ENCODE measurements at regions not wholly inside any gene's neighbourhood (a gene's known extent, or its start where the extent isn't known, plus 50 kb on each side); places are given as distances from the start of the nearest gene placed in this dataset.

DNA sequence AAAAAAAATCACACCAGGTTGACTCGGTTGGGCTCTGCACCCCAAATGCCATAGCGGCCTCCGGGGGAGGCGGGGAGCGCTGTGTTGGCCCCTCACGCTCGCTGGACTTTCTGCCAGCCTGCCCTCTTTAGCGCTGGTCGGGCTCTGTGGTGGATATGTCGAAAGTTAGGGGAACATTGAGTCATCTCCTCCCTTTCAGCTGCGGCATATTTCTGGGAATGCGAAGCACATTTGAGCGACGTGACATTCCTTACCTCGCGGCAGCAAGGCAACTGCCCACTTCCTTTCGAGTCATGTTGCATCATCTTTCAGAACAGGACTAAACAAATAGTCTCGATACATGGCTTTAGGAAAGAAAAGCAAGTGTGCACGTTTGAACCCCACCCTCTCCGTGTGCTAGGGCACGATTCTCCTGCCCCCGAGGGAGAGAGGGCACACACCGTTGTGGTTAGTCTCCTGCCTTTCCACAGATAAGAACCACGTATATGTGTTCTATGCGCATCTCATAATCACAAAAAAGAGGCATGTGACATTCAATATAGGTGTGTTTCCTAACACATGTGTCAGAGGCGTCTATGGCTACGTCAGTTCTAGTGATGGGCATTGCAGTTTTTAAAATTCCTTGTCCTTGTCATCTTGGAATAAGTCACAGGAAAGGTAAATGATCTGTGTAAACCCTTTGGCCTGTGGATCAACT lies 105.9 kb upstream of the SLC45A1 start:
- ChIA-PET POLR2A (no interaction called here), CTCF (no interaction called here)
- ATAC-seq (peak; percentile 33), DNase-seq (peak; percentile 24)
- Mint-ChIP-seq H3K27me3 (ENCODE audit: low read depth) (peaks cover 30% of the 10 kb centered on the region), H3K4me1 (ENCODE audit: low read depth) (peaks cover 24% of the 10 kb centered on the region), H3K9me3 (ENCODE audit: insufficient read depth) (no peaks in the 10 kb centered on the region), H3K27ac (peak overlapping the region; percentile 30), H3K36me3 (ENCODE audit: low read depth) (peaks cover 5% of the 10 kb centered on the region), H3K4me3 (peak overlapping the region; percentile 18)

DNA sequence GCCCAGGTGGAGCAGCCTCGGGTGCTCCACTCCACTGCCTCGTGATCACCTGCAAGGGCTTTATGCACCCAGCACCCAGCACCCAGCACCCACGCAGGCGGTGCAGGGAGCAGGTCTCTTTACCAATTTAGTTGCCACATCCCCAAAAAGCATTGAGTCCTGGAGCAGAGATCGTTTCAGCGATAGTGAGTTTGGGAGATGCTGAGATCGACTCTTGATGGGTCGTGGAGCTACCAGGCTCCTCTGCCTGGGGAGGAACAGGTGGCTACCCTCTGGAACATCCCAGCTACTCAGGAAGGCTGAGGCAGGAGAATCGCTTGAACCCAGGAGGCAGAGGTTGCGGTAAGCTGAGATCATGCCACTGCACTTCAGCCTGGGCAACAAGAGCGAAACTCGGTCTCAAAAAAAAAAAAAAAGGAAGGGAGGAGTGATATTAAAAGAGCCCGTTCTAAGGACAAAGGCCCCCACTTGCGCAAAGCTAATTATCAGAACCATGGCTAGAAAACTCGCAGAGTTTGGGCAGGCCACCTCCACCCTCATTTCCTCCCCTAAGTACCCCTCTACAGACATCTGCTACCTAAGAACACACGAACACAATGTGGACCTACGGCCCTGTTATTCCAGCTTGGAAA lies 106.5 kb upstream of the SLC45A1 start:
- POLR2A ChIA-PET: no interaction called here
- H3K27ac Mint-ChIP-seq: no peak overlapping the region
- no peaks in the 10 kb centered on the region for H3K9me3 Mint-ChIP-seq (ENCODE audit: insufficient read depth)
- H3K36me3 Mint-ChIP-seq (ENCODE audit: low read depth): peaks cover 5% of the 10 kb centered on the region
- DNase-seq (no peak), ATAC-seq (no peak)
- peaks cover 21% of the 10 kb centered on the region for H3K4me1 Mint-ChIP-seq (ENCODE audit: low read depth)
- peak overlapping the region; percentile 18 for H3K4me3 Mint-ChIP-seq
- CTCF ChIA-PET: no interaction called here
- peaks cover 25% of the 10 kb centered on the region for H3K27me3 Mint-ChIP-seq (ENCODE audit: low read depth)

DNA sequence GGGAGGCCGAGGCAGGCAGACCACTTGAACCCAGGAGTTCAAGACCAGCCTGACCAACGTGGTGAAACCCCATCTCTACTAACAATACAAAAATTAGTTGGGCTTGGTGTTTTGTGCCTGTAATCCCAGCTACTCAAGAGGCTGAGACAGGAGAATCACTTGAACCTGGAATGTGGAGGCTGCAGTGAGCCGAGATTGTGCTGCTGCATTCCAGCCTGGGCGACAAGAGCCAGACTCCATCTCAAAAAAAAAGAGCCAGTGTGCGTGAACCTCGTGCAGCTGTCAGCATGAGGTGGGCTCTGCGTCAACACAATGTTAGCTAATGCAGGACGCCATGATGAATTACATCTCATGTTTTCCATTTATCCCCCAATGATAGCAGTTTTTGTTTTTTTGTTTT lies 110.7 kb upstream of the SLC45A1 start:
- H3K9me3 Mint-ChIP-seq (ENCODE audit: insufficient read depth): no peaks in the 10 kb centered on the region
- ChIA-PET CTCF (no interaction called here), POLR2A (no interaction called here)
- ATAC-seq: no peak
- H3K36me3 Mint-ChIP-seq (ENCODE audit: low read depth): peaks cover 5% of the 10 kb centered on the region
- no peak overlapping the region for H3K4me3 Mint-ChIP-seq
- peaks cover 8% of the 10 kb centered on the region for H3K27me3 Mint-ChIP-seq (ENCODE audit: low read depth)
- H3K4me1 Mint-ChIP-seq (ENCODE audit: low read depth): peaks cover 11% of the 10 kb centered on the region
- no peak overlapping the region for H3K27ac Mint-ChIP-seq
- DNase-seq: no peak

DNA sequence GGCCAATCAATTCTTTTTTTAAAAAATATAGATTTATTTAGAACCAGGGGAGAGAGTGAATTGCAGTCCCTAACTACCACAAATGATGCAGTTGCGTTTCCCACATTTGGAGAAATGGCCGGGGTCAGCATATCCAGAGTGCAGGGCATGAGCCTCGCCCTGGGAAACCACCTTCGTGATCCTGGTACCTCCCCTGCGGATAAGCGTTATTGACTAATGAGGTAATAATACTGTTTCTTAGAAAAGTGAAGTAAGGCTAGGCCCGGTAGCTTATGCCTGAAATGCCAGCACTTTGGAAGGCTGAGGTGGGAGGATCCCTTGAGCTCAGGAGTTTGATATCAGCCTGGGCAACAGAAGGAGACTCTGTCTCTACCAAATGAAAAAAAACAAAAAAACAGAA lies 111.5 kb upstream of the SLC45A1 start:
- CTCF ChIA-PET: no interaction called here
- peaks cover 6% of the 10 kb centered on the region for H3K27me3 Mint-ChIP-seq (ENCODE audit: low read depth)
- H3K4me3 Mint-ChIP-seq: no peak overlapping the region
- H3K9me3 Mint-ChIP-seq (ENCODE audit: insufficient read depth): no peaks in the 10 kb centered on the region
- H3K36me3 Mint-ChIP-seq (ENCODE audit: low read depth): no peaks in the 10 kb centered on the region
- DNase-seq (no peak), ATAC-seq (no peak)
- no peak overlapping the region for H3K27ac Mint-ChIP-seq
- POLR2A ChIA-PET: no interaction called here
- peaks cover 3% of the 10 kb centered on the region for H3K4me1 Mint-ChIP-seq (ENCODE audit: low read depth)

DNA sequence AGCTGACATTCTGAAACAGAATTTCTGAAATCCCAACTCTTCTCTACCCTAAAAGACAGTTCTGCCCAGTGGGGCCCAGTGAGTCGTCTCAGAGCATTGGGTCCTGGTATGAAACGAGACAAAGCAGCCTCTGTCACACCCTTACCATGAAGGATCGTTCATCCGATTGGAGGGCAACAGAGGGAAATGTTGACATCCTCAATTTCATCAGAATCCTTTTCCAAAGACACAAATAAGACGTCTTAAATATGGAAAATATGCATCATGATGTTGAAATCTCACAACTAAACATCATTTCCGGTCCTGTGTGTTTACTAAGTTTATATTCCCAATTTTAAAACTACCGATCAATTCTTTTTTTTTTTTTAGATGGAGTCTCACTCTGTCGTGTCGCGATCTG lies 112.1 kb upstream of the SLC45A1 start:
- Mint-ChIP-seq H3K9me3 (ENCODE audit: insufficient read depth) (no peaks in the 10 kb centered on the region), H3K4me3 (no peak overlapping the region), H3K27me3 (ENCODE audit: low read depth) (peaks cover 6% of the 10 kb centered on the region), H3K4me1 (ENCODE audit: low read depth) (no peaks in the 10 kb centered on the region), H3K27ac (no peak overlapping the region), H3K36me3 (ENCODE audit: low read depth) (no peaks in the 10 kb centered on the region)
- no peak for DNase-seq
- POLR2A ChIA-PET: no interaction called here
- no peak for ATAC-seq
- CTCF ChIA-PET: no interaction called here

DNA sequence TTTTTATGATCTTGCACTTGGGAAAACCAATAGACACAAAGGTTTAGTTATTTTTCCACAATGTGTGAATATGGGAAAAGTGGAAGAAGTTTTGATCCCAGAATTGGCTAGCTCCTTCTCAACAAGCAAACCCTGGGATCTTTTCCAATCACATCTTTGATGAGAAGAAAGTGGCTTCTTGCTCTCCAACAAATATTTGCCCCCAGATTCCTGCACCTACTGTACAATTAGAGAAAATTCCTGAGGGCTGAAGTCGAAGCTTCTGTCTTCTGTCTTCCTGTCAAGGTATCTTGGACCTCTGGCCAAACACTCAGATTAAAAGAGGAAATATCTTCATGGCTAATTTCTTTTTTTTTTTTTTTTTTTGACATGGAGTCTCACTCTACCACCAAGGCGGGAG lies 113.1 kb upstream of the SLC45A1 start:
- peaks cover 3% of the 10 kb centered on the region for H3K27me3 Mint-ChIP-seq (ENCODE audit: low read depth)
- no peaks in the 10 kb centered on the region for H3K4me1 Mint-ChIP-seq (ENCODE audit: low read depth)
- CTCF ChIA-PET: no interaction called here

DNA sequence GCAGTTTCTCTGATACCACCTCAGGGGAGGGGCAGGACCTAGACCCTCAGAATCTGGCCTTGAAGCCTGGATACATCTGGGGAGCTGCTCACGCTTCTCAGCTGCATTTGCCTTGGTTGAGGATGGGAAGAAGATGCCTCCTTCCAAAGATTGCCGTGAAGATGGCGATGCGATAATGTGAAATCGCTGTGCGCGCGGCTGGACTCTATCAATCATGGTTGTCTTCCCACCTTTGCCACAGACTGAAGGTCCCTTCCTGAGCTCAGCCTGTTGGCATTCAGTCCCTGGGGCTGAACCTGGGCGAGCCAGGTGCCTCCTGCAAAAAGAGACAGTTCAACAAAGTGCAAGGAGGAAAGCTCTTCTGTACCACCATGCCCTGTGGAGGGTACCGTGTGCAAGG lies 114.4 kb upstream of the SLC45A1 start:
- H3K9me3 Mint-ChIP-seq (ENCODE audit: insufficient read depth): no peaks in the 10 kb centered on the region
- ChIA-PET POLR2A (no interaction called here), CTCF (no interaction called here)
- ATAC-seq (no peak), DNase-seq (no peak)
- peaks cover 3% of the 10 kb centered on the region for H3K27me3 Mint-ChIP-seq (ENCODE audit: low read depth)
- H3K4me1 Mint-ChIP-seq (ENCODE audit: low read depth): no peaks in the 10 kb centered on the region
- no peak overlapping the region for H3K27ac Mint-ChIP-seq
- H3K36me3 Mint-ChIP-seq (ENCODE audit: low read depth): no peaks in the 10 kb centered on the region
- no peak overlapping the region for H3K4me3 Mint-ChIP-seq

More for the DNA sequence above, 113.1 kb upstream of the SLC45A1 start:
- Mint-ChIP-seq H3K4me3 (no peak overlapping the region), H3K27ac (no peak overlapping the region), H3K36me3 (ENCODE audit: low read depth) (no peaks in the 10 kb centered on the region), H3K9me3 (ENCODE audit: insufficient read depth) (no peaks in the 10 kb centered on the region)
- ATAC-seq (no peak), DNase-seq (no peak)
- POLR2A ChIA-PET: no interaction called here

DNA sequence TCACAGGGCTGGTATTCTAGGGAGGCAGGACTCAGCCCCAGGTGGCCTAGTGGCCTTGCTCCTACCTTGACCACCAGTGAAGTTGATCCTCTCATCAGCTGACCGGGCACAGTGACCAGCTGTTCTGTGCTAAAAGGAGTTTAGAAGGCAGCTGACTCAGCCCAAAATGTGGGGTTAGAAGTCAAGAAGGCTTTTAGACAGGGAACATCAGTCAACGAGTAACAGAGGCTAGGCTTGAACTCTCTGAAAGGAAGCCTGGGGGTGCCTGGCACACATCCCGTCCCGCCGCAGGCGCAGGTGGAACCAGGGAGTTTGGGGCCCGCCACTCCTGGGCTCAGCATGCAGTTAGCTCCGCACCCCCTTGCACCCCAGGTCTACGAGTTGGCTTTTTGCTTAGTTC lies 114.9 kb upstream of the SLC45A1 start:
- DNase-seq (no peak), ATAC-seq (no peak)
- Mint-ChIP-seq H3K9me3 (ENCODE audit: insufficient read depth) (no peaks in the 10 kb centered on the region), H3K36me3 (ENCODE audit: low read depth) (no peaks in the 10 kb centered on the region), H3K27ac (no peak overlapping the region), H3K4me1 (ENCODE audit: low read depth) (no peaks in the 10 kb centered on the region), H3K27me3 (ENCODE audit: low read depth) (peaks cover 3% of the 10 kb centered on the region), H3K4me3 (no peak overlapping the region)
- POLR2A ChIA-PET: no interaction called here
- CTCF ChIA-PET: no interaction called here

DNA sequence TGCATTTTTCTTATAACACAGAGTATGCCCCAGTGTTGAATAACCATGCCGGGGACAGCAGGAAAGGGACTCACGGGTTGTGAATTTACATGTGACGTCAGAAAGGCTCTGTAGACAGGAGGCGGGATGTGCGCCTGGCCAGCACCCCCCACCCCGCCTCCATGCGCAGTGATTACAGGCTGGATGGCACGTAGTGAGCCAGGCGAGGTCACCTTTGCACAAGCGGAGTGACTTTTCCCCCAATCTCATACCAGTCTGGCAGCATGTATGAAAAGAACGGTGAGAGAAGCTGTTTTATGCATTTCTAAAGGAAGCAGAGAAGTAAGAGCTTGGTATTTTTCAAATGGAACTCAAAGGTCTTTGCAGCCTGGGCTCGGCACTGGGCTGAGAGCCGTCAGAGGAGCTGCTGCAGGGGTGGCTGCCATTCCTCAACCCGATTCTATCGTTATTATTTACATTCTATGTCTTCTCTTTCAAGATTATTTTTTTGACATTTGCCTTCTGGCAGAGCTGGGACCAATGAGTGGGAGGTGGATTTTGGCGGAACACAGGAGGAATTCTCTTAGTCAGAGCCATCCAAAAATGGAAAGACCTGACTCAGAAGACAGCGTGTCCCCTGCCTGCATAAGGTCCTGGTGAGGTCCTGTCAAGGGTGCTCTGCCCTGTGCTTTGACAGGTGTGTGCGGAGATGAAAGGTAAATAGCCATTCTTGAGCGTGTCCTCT lies 115.6 kb upstream of the SLC45A1 start:
- Mint-ChIP-seq H3K27me3 (ENCODE audit: low read depth) (peaks cover 3% of the 10 kb centered on the region), H3K4me3 (no peak overlapping the region), H3K36me3 (ENCODE audit: low read depth) (no peaks in the 10 kb centered on the region), H3K27ac (no peak overlapping the region), H3K4me1 (ENCODE audit: low read depth) (peaks cover 3% of the 10 kb centered on the region), H3K9me3 (ENCODE audit: insufficient read depth) (no peaks in the 10 kb centered on the region)
- ATAC-seq (no peak), DNase-seq (no peak)
- CTCF ChIA-PET: no interaction called here
- POLR2A ChIA-PET: no interaction called here

DNA sequence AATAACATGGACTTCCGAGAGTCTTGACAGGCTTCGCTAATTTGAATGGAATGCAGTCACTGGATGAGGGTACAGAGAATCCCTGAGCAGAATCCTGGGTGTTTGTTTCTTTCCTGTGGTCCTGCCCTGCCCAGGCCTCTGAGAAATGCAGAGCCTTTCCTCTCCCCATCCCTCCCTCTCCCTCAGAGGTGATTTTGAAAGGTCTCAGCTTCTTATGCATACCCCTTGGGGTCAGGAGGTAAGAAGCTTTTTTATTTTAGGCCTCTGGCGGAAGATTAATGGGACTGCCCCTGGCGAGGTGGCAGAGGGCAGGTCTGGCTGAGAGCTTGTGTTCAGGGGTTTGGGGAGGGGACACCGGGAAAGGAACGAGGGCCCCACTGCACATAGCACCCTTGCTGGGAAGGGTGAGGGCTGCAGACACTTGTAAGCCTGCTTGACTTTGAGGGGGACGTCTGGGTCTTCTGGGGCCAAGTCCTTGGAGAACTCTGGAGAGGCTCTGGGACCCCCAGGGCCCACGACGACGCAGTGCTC lies 116.5 kb upstream of the SLC45A1 start:
- ATAC-seq (no peak), DNase-seq (no peak)
- H3K27me3 Mint-ChIP-seq (ENCODE audit: low read depth): peaks cover 3% of the 10 kb centered on the region
- no peaks in the 10 kb centered on the region for H3K36me3 Mint-ChIP-seq (ENCODE audit: low read depth)
- no peak overlapping the region for H3K4me3 Mint-ChIP-seq
- no peaks in the 10 kb centered on the region for H3K9me3 Mint-ChIP-seq (ENCODE audit: insufficient read depth)
- ChIA-PET CTCF (no interaction called here), POLR2A (no interaction called here)
- H3K27ac Mint-ChIP-seq: no peak overlapping the region
- H3K4me1 Mint-ChIP-seq (ENCODE audit: low read depth): peaks cover 3% of the 10 kb centered on the region

DNA sequence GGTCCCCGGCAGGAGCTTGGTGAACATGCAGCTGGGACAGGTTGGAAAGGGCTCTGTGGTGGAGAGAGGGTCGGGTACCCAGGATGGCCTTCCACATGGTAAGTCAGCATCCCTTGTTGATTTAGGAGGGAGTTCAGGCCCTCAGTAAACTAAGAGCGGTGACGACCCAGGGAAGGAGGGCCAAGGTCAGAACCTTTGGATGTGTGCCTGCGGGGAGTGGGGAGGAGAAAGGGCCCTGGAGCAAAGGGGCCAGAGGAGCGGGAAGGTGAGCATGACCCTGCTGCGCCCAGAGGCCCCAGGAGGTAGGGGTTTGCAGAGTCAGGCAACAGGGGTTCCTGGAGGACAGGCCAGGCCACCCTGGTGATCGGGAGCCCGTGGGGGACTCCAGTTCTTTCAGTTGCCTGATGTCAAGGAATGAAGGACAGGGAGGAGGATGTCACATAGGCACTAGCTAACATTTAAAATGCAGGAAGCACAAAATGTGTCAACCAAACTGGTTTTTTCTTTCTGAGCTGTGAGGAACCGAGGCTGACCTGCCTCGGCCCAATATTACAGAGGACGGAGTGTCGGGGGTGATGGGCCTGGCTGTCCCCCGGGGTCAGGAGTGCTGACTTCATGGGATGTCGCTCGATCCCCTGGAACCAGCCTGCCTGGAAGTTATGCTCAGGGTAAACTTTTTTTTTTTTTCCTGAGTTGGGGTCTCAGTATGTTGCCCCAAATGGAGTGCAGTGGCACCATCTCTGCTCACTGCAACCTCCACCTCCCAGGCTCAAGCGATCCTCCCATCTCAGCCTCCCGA lies 117.4 kb upstream of the SLC45A1 start:
- CTCF ChIA-PET: no interaction called here
- POLR2A ChIA-PET: no interaction called here
- Mint-ChIP-seq H3K9me3 (ENCODE audit: insufficient read depth) (no peaks in the 10 kb centered on the region), H3K4me1 (ENCODE audit: low read depth) (peaks cover 3% of the 10 kb centered on the region), H3K27ac (no peak overlapping the region), H3K36me3 (ENCODE audit: low read depth) (no peaks in the 10 kb centered on the region), H3K27me3 (ENCODE audit: low read depth) (peaks cover 3% of the 10 kb centered on the region), H3K4me3 (no peak overlapping the region)
- no peak for ATAC-seq
- no peak for DNase-seq

DNA sequence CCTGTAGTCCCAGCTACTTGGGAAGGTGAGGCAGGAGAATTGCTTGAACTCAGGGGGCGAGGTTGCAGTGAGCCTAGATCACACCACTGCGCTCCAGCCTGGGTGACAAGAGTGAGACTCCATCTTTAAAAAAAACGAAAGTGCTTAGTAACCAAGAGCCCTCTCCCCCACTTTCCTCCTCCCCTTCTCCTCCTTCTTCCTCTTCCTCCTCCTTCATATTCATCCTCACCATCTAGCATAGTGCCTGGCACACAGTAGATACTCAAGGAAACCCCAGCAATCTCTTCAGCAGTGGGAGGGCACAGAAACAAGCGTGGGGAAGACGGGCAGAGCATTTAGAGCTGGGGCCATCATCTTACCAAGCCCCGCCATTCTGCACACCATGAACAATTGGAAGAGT lies 119.4 kb upstream of the SLC45A1 start:
- DNase-seq (no peak), ATAC-seq (no peak)
- ChIA-PET POLR2A (interaction anchor here (1.2 kb wide), 1 partner anchor 46 kb away, joined by 3 read pairs; no protein-coding TSS in a partner anchor), CTCF (no interaction called here)
- Mint-ChIP-seq H3K27ac (no peak overlapping the region), H3K9me3 (ENCODE audit: insufficient read depth) (no peaks in the 10 kb centered on the region), H3K4me3 (no peak overlapping the region), H3K27me3 (ENCODE audit: low read depth) (peaks cover 5% of the 10 kb centered on the region), H3K4me1 (ENCODE audit: low read depth) (peaks cover 3% of the 10 kb centered on the region), H3K36me3 (ENCODE audit: low read depth) (no peaks in the 10 kb centered on the region)
